ENCODE measurements at regions not wholly inside any gene's neighbourhood (a gene's known extent, or its start where the extent isn't known, plus 50 kb on each side); places are given as distances from the start of the nearest gene placed in this dataset.

GRCh38 chr3:72354486-72354885 lies 493.8 kb downstream of the SHQ1 start:
- Histone ChIP-seq H2BK5ac (ENCODE audit: low read depth, low read length) (no peak overlapping the region), H3K9ac (replicated peaks in 1 of 4; ENCODE audit: extremely low read depth in 1 of 4, low read depth in 3 of 4, low read length in 3 of 4) (no peak overlapping the region), H3K23ac (ENCODE audit: insufficient read length) (no peak overlapping the region), H3K79me1 (ENCODE audit: low read depth, low read length) (no peaks in the 10 kb centered on the region), H2BK15ac (ENCODE audit: low read length) (no peak overlapping the region), H3K18ac (ENCODE audit: extremely low read depth, low read length) (no peak overlapping the region), H2AK5ac (ENCODE audit: low read depth, low read length) (no peak overlapping the region), H3K27ac (ENCODE audit: low read depth, low read length) (no peak overlapping the region), H3K4me3 (ENCODE audit: extremely low read depth in 1 of 4, insufficient read depth in 2 of 4, low read depth in 3 of 4, low read length in 4 of 4) (no peak overlapping the region), H3K4me2 (ENCODE audit: insufficient read depth in 1 of 2, low read depth in 2 of 2, low read length in 2 of 2) (no peak overlapping the region), H4K8ac (ENCODE audit: extremely low read depth, insufficient read depth, low read length) (no peak overlapping the region), H3K56ac (replicated peaks; ENCODE audit: insufficient read length, low read depth, low read length) (no peak overlapping the region), H3K79me2 (ENCODE audit: control insufficient read depth in 1 of 2, insufficient read depth in 2 of 2, low read length in 2 of 2) (no peaks in the 10 kb centered on the region), H2AFZ (ENCODE audit: low read length) (no peak overlapping the region), H4K20me1 (replicated peaks in 1 of 2; ENCODE audit: control insufficient read depth in 1 of 2, insufficient read depth in 2 of 2, low read length in 2 of 2) (no peaks in the 10 kb centered on the region), H2BK12ac (ENCODE audit: low read depth, low read length) (0 out of 2 replicates have a peak overlapping the region, but pooled peaks have one; percentile 39), H4K91ac (replicated peaks; ENCODE audit: insufficient read length, low read length) (no peak overlapping the region), H4K5ac (ENCODE audit: insufficient read length, low read depth, low read length) (no peak overlapping the region), H3K4ac (replicated peaks; ENCODE audit: insufficient read length, low read depth, low read length) (no peak overlapping the region), H3K23me2 (ENCODE audit: low read depth, low read length) (no peaks in the 10 kb centered on the region), H3K14ac (ENCODE audit: insufficient read length) (no peak overlapping the region), H2BK20ac (ENCODE audit: low read length) (no peak overlapping the region), H3K9me3 (ENCODE audit: insufficient read depth in 2 of 2, low read depth in 1 of 2, low read length in 1 of 2) (no peaks in the 10 kb centered on the region), H3K4me1 (replicated peaks in 1 of 4; ENCODE audit: control insufficient read depth in 3 of 4, insufficient read depth in 4 of 4, low read length in 3 of 4) (no peaks in the 10 kb centered on the region), H3K27me3 (replicated peaks in 1 of 4; ENCODE audit: control insufficient read depth in 3 of 4, extremely low read depth in 1 of 4, insufficient read depth in 3 of 4, low read length in 3 of 4) (no peaks in the 10 kb centered on the region), H2BK120ac (replicated peaks; ENCODE audit: low read depth, low read length) (no peak overlapping the region), H3K36me3 (ENCODE audit: control insufficient read depth in 2 of 4, insufficient read depth in 4 of 4, low read length in 3 of 4) (no peaks in the 10 kb centered on the region)
- ChIA-PET POLR2A (ENCODE audit: partially characterized antibody) (interaction anchor here (1.0 kb wide), 1 partner anchor 13 kb away, joined by 4 read pairs; no protein-coding TSS in a partner anchor), CTCF (ENCODE audit: partially characterized antibody) (interaction anchor here (0.6 kb wide), 2 partner anchors 316 to 460 kb away, joined by 3 read pairs; no protein-coding TSS in a partner anchor)
- 86% methylated on average over 1 of the region's 1 CpG; no CpG with 5 or more reads in 1 of the 2 experiments for WGBS, 2 experiments (ENCODE audit: extremely low coverage in 1 of 2, insufficient coverage in 1 of 2, insufficient read length in 1 of 2, insufficient replicate concordance in 2 of 2, low coverage in 1 of 2, low lambda C conversion rate in 2 of 2, missing lambda C conversion rate in 1 of 2)
- DNase-seq (ENCODE audit: low read depth in 1 of 2, low spot score in 2 of 2), result no peak
- no peak for FAIRE-seq
- no peak for TF ChIP-seq USF2 (IDR thresholded peaks at IDR 0.05; ENCODE audit: low read length)
- no peak for TF ChIP-seq EZH2 (IDR thresholded peaks at IDR 0.05; ENCODE audit: low read depth, low read length, severe bottlenecking)
- no peak for TF ChIP-seq SP1 (IDR thresholded peaks at IDR 0.05; ENCODE audit: low read depth, low read length)
- TF ChIP-seq, protein P1, sequence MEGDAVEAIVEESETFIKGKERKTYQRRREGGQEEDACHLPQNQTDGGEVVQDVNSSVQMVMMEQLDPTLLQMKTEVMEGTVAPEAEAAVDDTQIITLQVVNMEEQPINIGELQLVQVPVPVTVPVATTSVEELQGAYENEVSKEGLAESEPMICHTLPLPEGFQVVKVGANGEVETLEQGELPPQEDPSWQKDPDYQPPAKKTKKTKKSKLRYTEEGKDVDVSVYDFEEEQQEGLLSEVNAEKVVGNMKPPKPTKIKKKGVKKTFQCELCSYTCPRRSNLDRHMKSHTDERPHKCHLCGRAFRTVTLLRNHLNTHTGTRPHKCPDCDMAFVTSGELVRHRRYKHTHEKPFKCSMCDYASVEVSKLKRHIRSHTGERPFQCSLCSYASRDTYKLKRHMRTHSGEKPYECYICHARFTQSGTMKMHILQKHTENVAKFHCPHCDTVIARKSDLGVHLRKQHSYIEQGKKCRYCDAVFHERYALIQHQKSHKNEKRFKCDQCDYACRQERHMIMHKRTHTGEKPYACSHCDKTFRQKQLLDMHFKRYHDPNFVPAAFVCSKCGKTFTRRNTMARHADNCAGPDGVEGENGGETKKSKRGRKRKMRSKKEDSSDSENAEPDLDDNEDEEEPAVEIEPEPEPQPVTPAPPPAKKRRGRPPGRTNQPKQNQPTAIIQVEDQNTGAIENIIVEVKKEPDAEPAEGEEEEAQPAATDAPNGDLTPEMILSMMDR (IDR thresholded peaks at IDR 0.05; ENCODE audit: control extremely low read depth in 1 of 3, insufficient read depth in 1 of 3, low read depth in 1 of 3, low read length in 3 of 3), result no peak
- no peak for TF ChIP-seq TCF12 (IDR thresholded peaks at IDR 0.05; ENCODE audit: low read depth, low read length)
- TF ChIP-seq CHD1 (IDR thresholded peaks at IDR 0.05; ENCODE audit: low read depth, low read length), result no peak
- TF ChIP-seq, protein P2, sequence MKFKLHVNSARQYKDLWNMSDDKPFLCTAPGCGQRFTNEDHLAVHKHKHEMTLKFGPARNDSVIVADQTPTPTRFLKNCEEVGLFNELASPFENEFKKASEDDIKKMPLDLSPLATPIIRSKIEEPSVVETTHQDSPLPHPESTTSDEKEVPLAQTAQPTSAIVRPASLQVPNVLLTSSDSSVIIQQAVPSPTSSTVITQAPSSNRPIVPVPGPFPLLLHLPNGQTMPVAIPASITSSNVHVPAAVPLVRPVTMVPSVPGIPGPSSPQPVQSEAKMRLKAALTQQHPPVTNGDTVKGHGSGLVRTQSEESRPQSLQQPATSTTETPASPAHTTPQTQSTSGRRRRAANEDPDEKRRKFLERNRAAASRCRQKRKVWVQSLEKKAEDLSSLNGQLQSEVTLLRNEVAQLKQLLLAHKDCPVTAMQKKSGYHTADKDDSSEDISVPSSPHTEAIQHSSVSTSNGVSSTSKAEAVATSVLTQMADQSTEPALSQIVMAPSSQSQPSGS (IDR thresholded peaks at IDR 0.05; ENCODE audit: low read length), result no peak
- no peak for TF ChIP-seq HDAC2 (IDR thresholded peaks at IDR 0.05; ENCODE audit: borderline replicate concordance in 1 of 2, low read depth in 2 of 2, low read length in 2 of 2)

All from H1 (cell line).